Right lobe of liver (tissue), 4 donors: ENCODE measurements at regions not wholly inside any gene's neighbourhood (a gene's known extent, or its start where the extent isn't known, plus 50 kb on each side); places are given as distances from the start of the nearest gene placed in this dataset.

Experiments used
- POLR2A ChIP-seq: fragments of 450-650 bp; IDR thresholded peaks from one replicate; pipeline ENCODE4 v1.6.1; 2017; ENCODE audit warnings: antibody characterized with exemption, mild to moderate bottlenecking
- TF ChIP-seq, protein P1 (sequence below), 4 donors: fragments of 200-600 bp in 3 of 4; fragments of 450-650 bp in 1 of 4; IDR thresholded peaks; one replicate each; pipeline versions ENCODE4 v1.5.1 to v1.8.0; 2016 to 2022; ENCODE audit warnings: antibody characterized with exemption in 4 of 4, mild to moderate bottlenecking in 2 of 4
- donor health status: DM: no; HTN: no; CAD: no.
- donor health status: DM: no; HTN: no; CAD: no.
- donor health status: DM: no; HTN: yes; CAD: no.

DNA sequence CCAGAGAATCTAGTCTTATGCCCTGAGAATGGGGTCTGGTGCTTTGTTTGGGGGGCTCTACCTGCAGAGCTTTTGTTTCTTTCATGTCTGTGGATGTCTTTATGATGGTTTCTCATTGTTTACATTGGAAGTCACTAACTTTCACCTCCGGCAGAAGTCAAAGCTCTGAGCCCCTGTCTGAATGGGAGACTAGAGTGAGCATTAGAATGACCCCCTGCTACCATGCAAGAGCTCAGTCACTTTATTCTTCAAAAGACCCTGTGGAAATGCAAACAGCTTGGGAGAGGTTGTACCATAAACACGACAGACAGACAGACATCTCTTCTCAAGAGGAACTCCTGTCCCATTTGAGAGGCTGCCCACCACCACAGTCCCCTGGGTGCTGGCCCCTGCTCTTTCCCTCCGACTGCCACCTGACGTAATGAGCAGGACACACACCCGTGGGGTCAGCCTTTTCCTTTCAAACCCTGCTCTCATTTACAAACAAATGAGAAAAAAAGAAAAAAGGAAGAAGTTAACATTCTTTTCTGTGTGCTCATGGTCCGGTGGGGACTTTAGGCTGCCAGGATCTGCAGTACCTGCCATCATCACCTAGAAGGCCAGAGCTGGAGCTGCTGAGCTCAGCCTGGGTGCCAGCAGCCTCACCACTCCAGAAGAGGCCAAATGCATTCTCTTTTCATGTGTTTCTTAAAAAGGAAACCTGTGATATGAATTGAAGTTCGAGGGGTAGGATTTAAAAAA lies 91.6 kb downstream of the FZD1 start:
- TF ChIP-seq, protein P1, sequence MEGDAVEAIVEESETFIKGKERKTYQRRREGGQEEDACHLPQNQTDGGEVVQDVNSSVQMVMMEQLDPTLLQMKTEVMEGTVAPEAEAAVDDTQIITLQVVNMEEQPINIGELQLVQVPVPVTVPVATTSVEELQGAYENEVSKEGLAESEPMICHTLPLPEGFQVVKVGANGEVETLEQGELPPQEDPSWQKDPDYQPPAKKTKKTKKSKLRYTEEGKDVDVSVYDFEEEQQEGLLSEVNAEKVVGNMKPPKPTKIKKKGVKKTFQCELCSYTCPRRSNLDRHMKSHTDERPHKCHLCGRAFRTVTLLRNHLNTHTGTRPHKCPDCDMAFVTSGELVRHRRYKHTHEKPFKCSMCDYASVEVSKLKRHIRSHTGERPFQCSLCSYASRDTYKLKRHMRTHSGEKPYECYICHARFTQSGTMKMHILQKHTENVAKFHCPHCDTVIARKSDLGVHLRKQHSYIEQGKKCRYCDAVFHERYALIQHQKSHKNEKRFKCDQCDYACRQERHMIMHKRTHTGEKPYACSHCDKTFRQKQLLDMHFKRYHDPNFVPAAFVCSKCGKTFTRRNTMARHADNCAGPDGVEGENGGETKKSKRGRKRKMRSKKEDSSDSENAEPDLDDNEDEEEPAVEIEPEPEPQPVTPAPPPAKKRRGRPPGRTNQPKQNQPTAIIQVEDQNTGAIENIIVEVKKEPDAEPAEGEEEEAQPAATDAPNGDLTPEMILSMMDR (IDR thresholded peaks at IDR 0.05) = no peak
- TF ChIP-seq POLR2A = no peak
